ENCODE measurements at regions not wholly inside any gene's neighbourhood (a gene's known extent, or its start where the extent isn't known, plus 50 kb on each side); places are given as distances from the start of the nearest gene placed in this dataset.

- no peak overlapping the region for H3K27ac ChIP-seq
- intact Hi-C loops (cut with DNase I; ENCODE audit: low total_unique reads): no loop called here
- no peaks in the 10 kb centered on the region for H3K27me3 ChIP-seq
- H3K9me3 ChIP-seq: no peaks in the 10 kb centered on the region
- H3K4me3 ChIP-seq: no peak overlapping the region
- no peaks in the 10 kb centered on the region for H3K36me3 ChIP-seq (ENCODE audit: low read depth, missing control alignments)
- no peak for TF ChIP-seq POLR2A (IDR thresholded peaks at IDR 0.05)
- TF ChIP-seq, protein P1, sequence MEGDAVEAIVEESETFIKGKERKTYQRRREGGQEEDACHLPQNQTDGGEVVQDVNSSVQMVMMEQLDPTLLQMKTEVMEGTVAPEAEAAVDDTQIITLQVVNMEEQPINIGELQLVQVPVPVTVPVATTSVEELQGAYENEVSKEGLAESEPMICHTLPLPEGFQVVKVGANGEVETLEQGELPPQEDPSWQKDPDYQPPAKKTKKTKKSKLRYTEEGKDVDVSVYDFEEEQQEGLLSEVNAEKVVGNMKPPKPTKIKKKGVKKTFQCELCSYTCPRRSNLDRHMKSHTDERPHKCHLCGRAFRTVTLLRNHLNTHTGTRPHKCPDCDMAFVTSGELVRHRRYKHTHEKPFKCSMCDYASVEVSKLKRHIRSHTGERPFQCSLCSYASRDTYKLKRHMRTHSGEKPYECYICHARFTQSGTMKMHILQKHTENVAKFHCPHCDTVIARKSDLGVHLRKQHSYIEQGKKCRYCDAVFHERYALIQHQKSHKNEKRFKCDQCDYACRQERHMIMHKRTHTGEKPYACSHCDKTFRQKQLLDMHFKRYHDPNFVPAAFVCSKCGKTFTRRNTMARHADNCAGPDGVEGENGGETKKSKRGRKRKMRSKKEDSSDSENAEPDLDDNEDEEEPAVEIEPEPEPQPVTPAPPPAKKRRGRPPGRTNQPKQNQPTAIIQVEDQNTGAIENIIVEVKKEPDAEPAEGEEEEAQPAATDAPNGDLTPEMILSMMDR (IDR thresholded peaks at IDR 0.05): no peak
- H3K4me1 ChIP-seq: no peaks in the 10 kb centered on the region
- no peak for DNase-seq
- WGBS, 2 donors: 65 to 68% methylated on average over 5 of the region's 5 CpGs
These were observed 188.5 kb upstream of the IRX3 start for GRCh38 chr16:54475019-54475601.

GRCh38 chr16:54473226-54473993, 186.8 kb upstream of the IRX3 start:
- H3K4me3 ChIP-seq: no peak overlapping the region
- no peaks in the 10 kb centered on the region for H3K4me1 ChIP-seq
- H3K36me3 ChIP-seq (ENCODE audit: low read depth, missing control alignments): no peaks in the 10 kb centered on the region
- 71 to 83% methylated on average over 6 to 8 of the region's 8 CpGs for WGBS, 2 donors
- TF ChIP-seq, protein P1 (IDR thresholded peaks at IDR 0.05): no peak
- TF ChIP-seq POLR2A (IDR thresholded peaks at IDR 0.05): no peak
- H3K9me3 ChIP-seq: no peaks in the 10 kb centered on the region
- intact Hi-C loops (cut with DNase I; ENCODE audit: low total_unique reads): no loop called here
- H3K27me3 ChIP-seq: no peaks in the 10 kb centered on the region
- DNase-seq: no peak
- no peak overlapping the region for H3K27ac ChIP-seq

GRCh38 chr16:54467398-54467797, 180.8 kb upstream of the IRX3 start:
- TF ChIP-seq, protein P1 (IDR thresholded peaks at IDR 0.05): no peak
- no peak for TF ChIP-seq POLR2A (IDR thresholded peaks at IDR 0.05)
- WGBS, 2 donors: 79 to 87% methylated on average over 2 of the region's 2 CpGs
- intact Hi-C loops (cut with DNase I; ENCODE audit: low total_unique reads): no loop called here

GRCh38 chr16:54466233-54466632, 179.6 kb upstream of the IRX3 start:
- intact Hi-C loops (cut with DNase I; ENCODE audit: low total_unique reads): no loop called here
- Histone ChIP-seq H3K27ac (no peak overlapping the region), H3K4me3 (no peak overlapping the region), H3K9me3 (no peaks in the 10 kb centered on the region), H3K36me3 (ENCODE audit: low read depth, missing control alignments) (no peaks in the 10 kb centered on the region), H3K4me1 (no peaks in the 10 kb centered on the region), H3K27me3 (no peaks in the 10 kb centered on the region)
- DNase-seq: no peak
- TF ChIP-seq, protein P1 (IDR thresholded peaks at IDR 0.05): no peak
- no peak for TF ChIP-seq POLR2A (IDR thresholded peaks at IDR 0.05)
- 93% methylated on average over 3 of the region's 3 CpGs for WGBS, 2 donors

More at GRCh38 chr16:54467398-54467797, 180.8 kb upstream of the IRX3 start:
- no peaks in the 10 kb centered on the region for H3K4me1 ChIP-seq
- H3K27me3 ChIP-seq: no peaks in the 10 kb centered on the region
- no peaks in the 10 kb centered on the region for H3K36me3 ChIP-seq (ENCODE audit: low read depth, missing control alignments)
- no peak for DNase-seq
- H3K27ac ChIP-seq: no peak overlapping the region
- H3K4me3 ChIP-seq: no peak overlapping the region
- H3K9me3 ChIP-seq: no peaks in the 10 kb centered on the region
